22Rv1 (cell line): ENCODE measurements at regions not wholly inside any gene's neighbourhood (a gene's known extent, or its start where the extent isn't known, plus 50 kb on each side); places are given as distances from the start of the nearest gene placed in this dataset.
"Not testable (repeated sequence)": the region's sequence is repeated elsewhere in the genome, so short reads cannot be mapped to it uniquely, and the experiment has no call there.

Experiments used
- ZFX ChIP-seq: fragments of 450-650 bp; IDR thresholded peaks from 2 replicates; pipeline ENCODE4 v1.6.1; 2017; ENCODE audit warnings: antibody characterized with exemption, borderline replicate concordance
- TF ChIP-seq, protein P1 (sequence below): fragments of 450-650 bp; IDR thresholded peaks from 2 replicates; pipeline ENCODE4 v1.5.1; 2017; ENCODE audit warnings: mild to moderate bottlenecking

DNA sequence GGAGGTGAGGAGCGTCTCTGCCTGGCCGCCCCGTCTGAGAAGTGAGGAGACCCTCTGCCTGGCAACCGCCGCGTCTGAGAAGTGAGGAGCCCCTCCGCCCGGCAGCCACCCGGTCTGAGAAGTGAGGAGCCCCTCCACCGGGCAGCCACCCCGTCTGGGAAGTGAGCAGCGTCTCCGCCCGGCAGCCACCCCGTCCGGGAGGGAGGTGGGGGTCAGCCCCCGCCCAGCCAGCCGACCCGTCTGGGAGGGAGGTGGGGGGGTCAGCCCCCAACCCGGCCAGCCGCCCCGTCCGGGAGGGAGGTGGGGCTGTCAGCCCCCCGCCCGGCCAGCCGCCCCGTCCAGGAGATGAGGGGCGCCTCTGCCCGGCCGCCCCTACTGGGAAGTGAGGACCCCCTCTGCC lies 124.4 kb upstream of the ZNF722 start:
- TF ChIP-seq, protein P1, sequence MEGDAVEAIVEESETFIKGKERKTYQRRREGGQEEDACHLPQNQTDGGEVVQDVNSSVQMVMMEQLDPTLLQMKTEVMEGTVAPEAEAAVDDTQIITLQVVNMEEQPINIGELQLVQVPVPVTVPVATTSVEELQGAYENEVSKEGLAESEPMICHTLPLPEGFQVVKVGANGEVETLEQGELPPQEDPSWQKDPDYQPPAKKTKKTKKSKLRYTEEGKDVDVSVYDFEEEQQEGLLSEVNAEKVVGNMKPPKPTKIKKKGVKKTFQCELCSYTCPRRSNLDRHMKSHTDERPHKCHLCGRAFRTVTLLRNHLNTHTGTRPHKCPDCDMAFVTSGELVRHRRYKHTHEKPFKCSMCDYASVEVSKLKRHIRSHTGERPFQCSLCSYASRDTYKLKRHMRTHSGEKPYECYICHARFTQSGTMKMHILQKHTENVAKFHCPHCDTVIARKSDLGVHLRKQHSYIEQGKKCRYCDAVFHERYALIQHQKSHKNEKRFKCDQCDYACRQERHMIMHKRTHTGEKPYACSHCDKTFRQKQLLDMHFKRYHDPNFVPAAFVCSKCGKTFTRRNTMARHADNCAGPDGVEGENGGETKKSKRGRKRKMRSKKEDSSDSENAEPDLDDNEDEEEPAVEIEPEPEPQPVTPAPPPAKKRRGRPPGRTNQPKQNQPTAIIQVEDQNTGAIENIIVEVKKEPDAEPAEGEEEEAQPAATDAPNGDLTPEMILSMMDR = not testable (repeated sequence)
- not testable (repeated sequence) for TF ChIP-seq ZFX
